ENCODE measurements at regions not wholly inside any gene's neighbourhood (a gene's known extent, or its start where the extent isn't known, plus 50 kb on each side); places are given as distances from the start of the nearest gene placed in this dataset.

- H4K20me1 ChIP-seq (ENCODE audit: control insufficient read depth, insufficient read depth, low read length, poor library complexity, severe bottlenecking), result no peaks in the 10 kb centered on the region
- H3K79me2 ChIP-seq (ENCODE audit: control insufficient read depth, insufficient read depth, low read length), result no peaks in the 10 kb centered on the region
- H3K9ac ChIP-seq (ENCODE audit: low read length), result no peak overlapping the region
- H2AFZ ChIP-seq (ENCODE audit: insufficient read depth, low read depth, low read length, poor library complexity, severe bottlenecking), result no peak overlapping the region
- Mint-ChIP-seq H3K4me1 (peaks cover 16% of the 10 kb centered on the region), H3K27ac (no peak overlapping the region), H3K9me3 (ENCODE audit: insufficient read depth) (no peaks in the 10 kb centered on the region), H3K27me3 (no peaks in the 10 kb centered on the region), H3K4me3 (no peak overlapping the region)
- H3K9me3 ChIP-seq (ENCODE audit: control extremely low read depth in 1 of 3, control insufficient read depth in 2 of 3, insufficient read depth in 1 of 3, low read length in 2 of 3), result peaks cover 0 to 3% (median 2%) of the 10 kb centered on the region in 3 donors
- CTCF ChIA-PET, result interaction anchor here (1.6 kb wide), 1 partner anchor 34 kb away, joined by 5 read pairs; no protein-coding TSS in a partner anchor
- H3K4me1 ChIP-seq (ENCODE audit: control insufficient read depth in 2 of 2, insufficient read depth in 2 of 2, low read length in 2 of 2), result peaks cover 16 to 23% of the 10 kb centered on the region in 2 donors
- H3K4me3 ChIP-seq (ENCODE audit: control extremely low read depth in 1 of 5, extremely low read depth in 1 of 5, insufficient read depth in 1 of 5, low read depth in 2 of 5, low read length in 4 of 5), result no peak overlapping the region
- peaks cover 0 to 2% (median 0%) of the 10 kb centered on the region in 4 experiments for H3K27me3 ChIP-seq (replicated peaks in 1 of 4; ENCODE audit: control extremely low read depth in 1 of 4, control insufficient read depth in 3 of 4, insufficient read depth in 4 of 4, low read length in 3 of 4)
- no peak for TF ChIP-seq EZH2 (IDR thresholded peaks at IDR 0.05; ENCODE audit: borderline replicate concordance, insufficient read depth, low read depth, low read length, poor library complexity, severe bottlenecking)
- no peak for TF ChIP-seq CTCF (IDR thresholded peaks at IDR 0.05)
- 100% methylated on average over 1 of the region's 3 CpGs for WGBS (ENCODE audit: insufficient coverage)
- no peaks in the 10 kb centered on the region for H3K36me3 ChIP-seq (replicated peaks in 1 of 2; ENCODE audit: control extremely low read depth in 1 of 2, control insufficient read depth in 1 of 2, extremely low read depth in 1 of 2, insufficient read depth in 2 of 2, low read length in 1 of 2)
- ATAC-seq (ENCODE audit: low read depth) (no peak), DNase-seq (no peak)
- POLR2A ChIA-PET, result interaction anchor here (0.6 to 2.5 kb wide), 2 partner anchors 25 to 32 kb away, joined by 3 to 6 read pairs; no protein-coding TSS in a partner anchor
- H3K4me2 ChIP-seq (replicated peaks; ENCODE audit: low read depth, low read length, poor library complexity, severe bottlenecking), result no peak overlapping the region
- no peak overlapping the region for H3K27ac ChIP-seq (ENCODE audit: low read length in 2 of 2)
- intact Hi-C loops (cut with micrococcal nuclease), result no loop called here
Observed at GRCh38 chr2:47276061-47276460, 93.0 kb upstream of the EPCAM start.

GRCh38 chr2:47274054-47274782 is 94.9 kb upstream of the EPCAM start:
- Histone ChIP-seq H2AFZ (ENCODE audit: insufficient read depth, low read depth, low read length, poor library complexity, severe bottlenecking) (no peak overlapping the region), H3K4me2 (replicated peaks; ENCODE audit: low read depth, low read length, poor library complexity, severe bottlenecking) (no peak overlapping the region), H3K4me1 (ENCODE audit: control insufficient read depth in 2 of 2, insufficient read depth in 2 of 2, low read length in 2 of 2) (peaks cover 18 to 27% of the 10 kb centered on the region in 2 donors), H3K27me3 (replicated peaks in 1 of 4; ENCODE audit: control extremely low read depth in 1 of 4, control insufficient read depth in 3 of 4, insufficient read depth in 4 of 4, low read length in 3 of 4) (peaks cover 0 to 2% (median 0%) of the 10 kb centered on the region in 4 experiments), H3K27ac (ENCODE audit: low read length in 2 of 2) (no peak overlapping the region), H3K9ac (ENCODE audit: low read length) (no peak overlapping the region), H3K9me3 (ENCODE audit: control extremely low read depth in 1 of 3, control insufficient read depth in 2 of 3, insufficient read depth in 1 of 3, low read length in 2 of 3) (peaks cover 0 to 3% (median 2%) of the 10 kb centered on the region in 3 donors), H3K79me2 (ENCODE audit: control insufficient read depth, insufficient read depth, low read length) (no peaks in the 10 kb centered on the region), H3K36me3 (replicated peaks in 1 of 2; ENCODE audit: control extremely low read depth in 1 of 2, control insufficient read depth in 1 of 2, extremely low read depth in 1 of 2, insufficient read depth in 2 of 2, low read length in 1 of 2) (no peaks in the 10 kb centered on the region), H4K20me1 (ENCODE audit: control insufficient read depth, insufficient read depth, low read length, poor library complexity, severe bottlenecking) (no peaks in the 10 kb centered on the region), H3K4me3 (ENCODE audit: control extremely low read depth in 1 of 5, extremely low read depth in 1 of 5, insufficient read depth in 1 of 5, low read depth in 2 of 5, low read length in 4 of 5) (no peak overlapping the region)
- ATAC-seq (ENCODE audit: low read depth) (no peak), DNase-seq (no peak)
- WGBS (ENCODE audit: insufficient coverage), result 95% methylated on average over 8 of the region's 10 CpGs
- H3K27me3 Mint-ChIP-seq, result no peaks in the 10 kb centered on the region
- POLR2A ChIA-PET, result interaction anchor here (0.9 to 2.5 kb wide), 2 partner anchors 27 to 568 kb away, joined by 5 to 6 read pairs; no protein-coding TSS in a partner anchor
- H3K4me1 Mint-ChIP-seq, result peaks cover 23% of the 10 kb centered on the region
- no peak overlapping the region for H3K4me3 Mint-ChIP-seq
- TF ChIP-seq CTCF (IDR thresholded peaks at IDR 0.05) (no peak), EZH2 (IDR thresholded peaks at IDR 0.05; ENCODE audit: borderline replicate concordance, insufficient read depth, low read depth, low read length, poor library complexity, severe bottlenecking) (no peak)
- intact Hi-C loops (cut with micrococcal nuclease), result no loop called here
- CTCF ChIA-PET, result interaction anchor here (0.9 to 4.4 kb wide), 7 partner anchors 25 to 291 kb away, joined by 3 to 19 read pairs (median 6); no protein-coding TSS in a partner anchor
- no peaks in the 10 kb centered on the region for H3K9me3 Mint-ChIP-seq (ENCODE audit: insufficient read depth)
- H3K27ac Mint-ChIP-seq, result no peak overlapping the region
